K562 (cell line): ENCODE measurements at regions not wholly inside any gene's neighbourhood (a gene's known extent, or its start where the extent isn't known, plus 50 kb on each side); places are given as distances from the start of the nearest gene placed in this dataset.

Source experiments
- ATAC-seq: fragments of 200-7000 bp; cut with Tn5 transposase; 3 replicates; pipeline ENCODE4 v1.9.1; 2020; ENCODE audit warnings: moderate library complexity
- BruUV-seq: library from RNA; stranded (reverse); fragments of 400-500 nt; replicated peaks from 2 replicates; lab custom pipeline; 2021; lab: Mats Ljungman, UMichigan
- CTCF ChIA-PET: fragments of 300-600 bp; formaldehyde crosslinking; extraction: SDS; loops from one replicate; lab custom pipeline; 2021; ENCODE audit warnings: low intra/inter-chr PET ratio; lab: Yijun Ruan, JAX
- POLR2A ChIA-PET: fragments of 300-600, 350-650 bp; sonication (Branson Sonifier 250); formaldehyde crosslinking; extraction: SDS; loops from one replicate; lab custom pipeline; 2021; ENCODE audit warnings: antibody characterized with exemption, inconsistent platforms; lab: Yijun Ruan, JAX
- DNase-seq, 4 experiments: peaks; one replicate each; pipeline versions ENCODE4 v3.0.0 to v3.0.0-alpha.2; 2011 to 2018; ENCODE audit warnings: low spot score in 3 of 4, mixed read lengths in 3 of 4; ENCODE audit errors: extremely low read depth in 1 of 4
- FAIRE-seq: peaks from 2 replicates; lab custom pipeline; 2011; peaks lifted over from hg19 to GRCh38; lab: Jason Lieb, UNC
- H2AFZ ChIP-seq: 2 replicates; pipeline ENCODE4 v1.6.0; 2011; ENCODE audit warnings: low read depth, low read length, control low read depth, inconsistent platforms
- H3K27ac ChIP-seq: fragments of 200-600 bp; 3 replicates; pipeline ENCODE4 v1.8.0; 2011; ENCODE audit warnings: low read depth, mild to moderate bottlenecking, control low read depth, inconsistent platforms, low read length, moderate library complexity, mixed read lengths; ENCODE audit errors: extremely low read depth
- H3K27me3 ChIP-seq, 2 experiments: fragments of 300-600 bp in 1 of 2; 2 replicates in 1 of 2; 3 replicates in 1 of 2; pipeline versions ENCODE4 v1.6.0 to v1.8.0; 2011; ENCODE audit warnings: inconsistent platforms in 2 of 2, low read length in 2 of 2, mild to moderate bottlenecking in 1 of 2, mixed read lengths in 1 of 2, moderate library complexity in 1 of 2; ENCODE audit not compliant: control insufficient read depth in 2 of 2, insufficient read depth in 2 of 2
- H3K36me3 ChIP-seq: fragments of 300-600 bp; 3 replicates; pipeline ENCODE4 v1.8.0; 2011; ENCODE audit warnings: mild to moderate bottlenecking, low read length, inconsistent platforms; ENCODE audit not compliant: control insufficient read depth, insufficient read depth
- H3K4me1 ChIP-seq, 2 experiments: fragments of 200-600 bp in 1 of 2; replicated peaks in 1 of 2; 2 replicates in 1 of 2; 3 replicates in 1 of 2; pipeline versions ENCODE4 v1.5.1 to v1.8.0; 2011; ENCODE audit warnings: inconsistent platforms in 2 of 2, low read length in 2 of 2, mild to moderate bottlenecking in 1 of 2, mixed read lengths in 1 of 2, moderate library complexity in 1 of 2; ENCODE audit not compliant: control insufficient read depth in 2 of 2, insufficient read depth in 2 of 2
- H3K4me2 ChIP-seq: 2 replicates; pipeline ENCODE4 v1.6.1; 2011; ENCODE audit warnings: low read length, control low read depth, inconsistent platforms, mixed read lengths; ENCODE audit not compliant: insufficient read depth
- H3K4me3 ChIP-seq: fragments of 200-600 bp; sonication (generic), shearing (Covaris generic); 2 replicates; pipeline ENCODE4 v1.5.1; 2016; ENCODE audit warnings: control low read depth, inconsistent platforms
- H3K79me2 ChIP-seq: fragments of 200-600 bp; 3 replicates; pipeline ENCODE4 v1.8.0; 2011; ENCODE audit warnings: low read length, inconsistent platforms; ENCODE audit not compliant: control insufficient read depth, insufficient read depth
- H3K9ac ChIP-seq, 2 experiments: 2 replicates each; pipeline versions ENCODE4 v1.6.0 to v1.6.1; 2011; ENCODE audit warnings: low read depth in 2 of 2, low read length in 2 of 2, control low read depth in 1 of 2, inconsistent platforms in 1 of 2, mild to moderate bottlenecking in 1 of 2, mixed read lengths in 1 of 2; ENCODE audit not compliant: insufficient read depth in 1 of 2
- H3K9me1 ChIP-seq: one replicate; pipeline ENCODE4 v1.6.0; 2011; ENCODE audit warnings: inconsistent platforms, mild to moderate bottlenecking, low read length, moderate library complexity; ENCODE audit not compliant: control insufficient read depth, insufficient read depth
- H3K9me3 ChIP-seq: replicated peaks from 2 replicates; pipeline ENCODE4 v1.5.1; 2011; ENCODE audit warnings: low read depth, low read length, inconsistent platforms; ENCODE audit not compliant: control insufficient read depth, insufficient read depth
- H4K20me1 ChIP-seq: replicated peaks from 2 replicates; pipeline ENCODE4 v1.6.1; 2011; ENCODE audit warnings: low read length, inconsistent platforms, mixed read lengths; ENCODE audit not compliant: control insufficient read depth, insufficient read depth
- CBFA2T2 ChIP-seq: fragments of 450-650 bp; conservative IDR thresholded peaks from 2 replicates; pipeline ENCODE4 v1.6.1; 2017; ENCODE audit warnings: mild to moderate bottlenecking
- CBFA2T3 ChIP-seq: fragments of 450-650 bp; IDR thresholded peaks from 2 replicates; pipeline ENCODE4 v1.6.1; 2017
- CHD4 ChIP-seq: fragments of 200-600 bp; sonication (generic); IDR thresholded peaks from 3 replicates; pipeline ENCODE4 v1.6.1; 2012; ENCODE audit warnings: low read depth, mild to moderate bottlenecking, mixed read lengths, low read length, inconsistent platforms; ENCODE audit not compliant: insufficient read depth, insufficient replicate concordance, poor library complexity, severe bottlenecking
- E2F3 ChIP-seq: fragments of 250-450 bp; sonication (Bioruptor Pico); IDR thresholded peaks from 2 replicates; pipeline ENCODE4 v1.4.0; 2020; ENCODE audit warnings: mild to moderate bottlenecking
- ETV6 ChIP-seq, 3 experiments: fragments of 150-350 bp in 1 of 3; sonication (generic) in 1 of 3; formaldehyde crosslinking in 1 of 3; IDR thresholded peaks; 2 replicates each; pipeline versions ENCODE4 v1.6.1 to v1.8.0; 2014 to 2022; ENCODE audit warnings: borderline replicate concordance in 2 of 3, low read depth in 2 of 3, antibody characterized with exemption in 1 of 3, low read length in 1 of 3, mild to moderate bottlenecking in 1 of 3, missing genetic modification reagents in 1 of 3
- FUS ChIP-seq: fragments of 200-400 bp; formaldehyde crosslinking; optimal IDR thresholded peaks from 2 replicates; pipeline ENCODE3; 2017; ENCODE audit warnings: low read depth, low read length
- NFE2L1 ChIP-seq: fragments of 450-650 bp; IDR thresholded peaks from 2 replicates; pipeline ENCODE4 v1.6.1; 2016; ENCODE audit warnings: missing genetic modification characterization, low read depth, mild to moderate bottlenecking, missing compliant biosample characterization, moderate library complexity, borderline replicate concordance
- POLR2AphosphoS5 ChIP-seq: IDR thresholded peaks from 2 replicates; pipeline ENCODE4 v1.6.1; 2011; ENCODE audit warnings: mild to moderate bottlenecking, low read depth, low read length, moderate library complexity; ENCODE audit not compliant: control insufficient read depth, insufficient read depth
- PTBP1 ChIP-seq: fragments of 200-400 bp; formaldehyde crosslinking; IDR thresholded peaks from 2 replicates; pipeline ENCODE4 v1.6.1; 2017; ENCODE audit warnings: low read depth, low read length
- PURB ChIP-seq: sonication (generic); formaldehyde crosslinking; IDR thresholded peaks from 2 replicates; pipeline ENCODE4 v1.9.0; 2021; ENCODE audit warnings: low read depth, mild to moderate bottlenecking, missing genetic modification reagents
- SMAD1 ChIP-seq: fragments of 150-350 bp; IDR thresholded peaks from 2 replicates; pipeline ENCODE4 v1.6.1; 2014; ENCODE audit warnings: low read length, low read depth; ENCODE audit not compliant: partially characterized antibody
- SMAD3 ChIP-seq: fragments of 450-650 bp; formaldehyde crosslinking; conservative IDR thresholded peaks from 2 replicates; pipeline ENCODE4 v1.4.0; 2020; ENCODE audit warnings: mild to moderate bottlenecking
- SMARCA4 ChIP-seq: fragments of 450-650 bp; IDR thresholded peaks from 2 replicates; pipeline ENCODE4 v1.6.1; 2016
- TAF15 ChIP-seq: fragments of 200-400 bp; formaldehyde crosslinking; IDR thresholded peaks from 2 replicates; pipeline ENCODE4 v1.6.1; 2017; ENCODE audit warnings: mild to moderate bottlenecking, low read depth, low read length, moderate library complexity
- TAL1 ChIP-seq: fragments of 450-650 bp; IDR thresholded peaks from 2 replicates; pipeline ENCODE4 v1.6.1; 2016; ENCODE audit warnings: mild to moderate bottlenecking
- TCF3 ChIP-seq: sonication (generic); formaldehyde crosslinking; IDR thresholded peaks from 2 replicates; pipeline ENCODE4 v1.4.0; 2020; ENCODE audit warnings: mild to moderate bottlenecking, missing genetic modification reagents
- TEAD4 ChIP-seq, 2 experiments: sonication (generic) in 1 of 2; formaldehyde crosslinking in 1 of 2; IDR thresholded peaks; 2 replicates each; pipeline versions ENCODE4 v1.6.1 to v1.8.0; 2012 to 2022; ENCODE audit warnings: borderline replicate concordance in 1 of 2, inconsistent platforms in 1 of 2, low read length in 1 of 2, mild to moderate bottlenecking in 1 of 2, missing genetic modification reagents in 1 of 2
- ZNF644 ChIP-seq: fragments of 200-800 bp; sonication (Bioruptor generic); IDR thresholded peaks from 2 replicates; pipeline ENCODE4 v1.6.1; 2016; ENCODE audit warnings: low read depth, missing genetic modification characterization, missing compliant biosample characterization
- ZNF696 ChIP-seq: fragments of 250-450 bp; sonication (Bioruptor Pico); conservative IDR thresholded peaks from 2 replicates; pipeline ENCODE4 v1.4.0; 2020; ENCODE audit warnings: mild to moderate bottlenecking, moderate library complexity
- WGBS: fragments of 100-300 bp; shearing (Covaris generic); methylation state at CpG from one replicate; pipeline ENCODE4 v1.1.6; 2016; ENCODE audit warnings: low coverage, mixed read lengths; ENCODE audit not compliant: insufficient coverage; ENCODE audit errors: missing lambda C conversion rate; 5-methylcytosine and 5-hydroxymethylcytosine counted together
- in situ Hi-C: fragments of 300-500 bp; cut with MboI; formaldehyde crosslinking; loops from 4 replicates; pipeline ENCODE4 v1.15.0; 2018; ENCODE audit warnings: inconsistent platforms, mixed read lengths
- intact Hi-C: fragments of 100-400 bp; cut with micrococcal nuclease; formaldehyde crosslinking; loops from 2 replicates; pipeline ENCODE4 v1.14.2; 2022
- TF ChIP-seq, protein P1 (sequence below): IDR thresholded peaks from 2 replicates; pipeline ENCODE4 v1.6.1; 2016; ENCODE audit warnings: missing genetic modification characterization, missing compliant biosample characterization
- TF ChIP-seq, protein P2 (sequence below): IDR thresholded peaks from 2 replicates; pipeline ENCODE4 v1.6.1; 2014; ENCODE audit warnings: antibody characterized with exemption

DNA sequence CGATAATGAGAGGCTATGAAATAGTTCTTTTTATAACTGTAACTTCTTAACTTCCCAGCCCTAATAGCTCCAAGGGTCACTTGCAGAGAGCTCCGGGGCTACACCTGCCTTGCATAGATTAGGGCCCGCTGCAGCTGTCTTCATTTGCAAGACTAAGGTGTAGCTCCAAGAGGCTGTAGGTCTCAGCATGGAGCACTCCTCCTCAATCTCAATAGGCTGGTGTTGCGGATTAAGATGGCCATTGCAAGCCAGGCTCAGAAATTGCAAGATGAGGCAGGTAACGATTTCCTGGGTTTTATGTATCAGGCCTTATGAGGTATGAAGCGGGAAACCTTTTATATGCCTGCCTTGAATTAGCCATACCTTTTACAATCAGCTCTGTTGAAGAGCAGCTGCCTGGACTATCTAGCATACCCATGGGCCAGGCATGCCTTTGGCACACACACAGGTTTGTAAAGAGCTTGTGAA lies 185.7 kb downstream of the TM9SF2 start:
- ATAC-seq (peak; percentile 76), FAIRE-seq (peak; percentile 32), DNase-seq (peak in 2 of 4 experiments; percentile 21 to 45)
- CTCF ChIA-PET, result no interaction called here
- Histone ChIP-seq H3K4me1 (peaks cover 0 to 8% of the 10 kb centered on the region in 2 experiments; a peak in 3 of 5 replicates), H3K9ac (no peak overlapping the region), H2AFZ (no peak overlapping the region), H3K9me3 (no peaks in the 10 kb centered on the region), H3K27ac (no peak overlapping the region), H3K27me3 (peaks cover 0 to 6% of the 10 kb centered on the region in 2 experiments; a peak in 2 of 5 replicates), H3K36me3 (no peaks in the 10 kb centered on the region), H3K9me1 (no peaks in the 10 kb centered on the region), H3K4me3 (no peak overlapping the region), H3K4me2 (no peak overlapping the region; the same call in 1 of the 2 replicates), H3K79me2 (no peaks in the 10 kb centered on the region), H4K20me1 (no peaks in the 10 kb centered on the region; the same call in none of the 2 replicates)
- POLR2A ChIA-PET, result interaction anchor here (1.0 to 1.2 kb wide), 2 partner anchors 18 to 210 kb away, joined by 3 to 4 read pairs; no protein-coding TSS in a partner anchor
- in situ Hi-C loops (no loop called here), intact Hi-C loops (no loop called here)
- 31% methylated on average over 4 of the region's 6 CpGs for WGBS
- BruUV-seq, result no TSS peak
- TF ChIP-seq ETV6 (IDR thresholded peaks at IDR 0.05; ENCODE audit: borderline replicate concordance in 1 of 2, low read depth in 2 of 2, low read length in 1 of 2) (no peak), ETV6 (CRISPR knock-in tag; IDR thresholded peaks at IDR 0.05; ENCODE audit: borderline replicate concordance) (no peak), CBFA2T3 (peak; percentile 65), NFE2L1 (no peak), SMARCA4 (no peak), FUS (no peak), ZNF644 (no peak), PTBP1 (no peak), POLR2AphosphoS5 (peak; percentile 24; the same call in 1 of the 2 replicates), CBFA2T2 (peak; percentile 34), E2F3 (CRISPR knock-in tag) (no peak), TAL1 (peak; percentile 30; the same call in 1 of the 2 replicates), ZNF696 (CRISPR knock-in tag) (no peak), TCF3 (peak; percentile 22; the same call in 1 of the 2 replicates), CHD4 (no peak), PURB (CRISPR knock-in tag) (no peak), TAF15 (no peak), SMAD1 (no peak), TEAD4 (IDR thresholded peaks at IDR 0.05; ENCODE audit: low read length) (0 out of 2 replicates have a peak, but pooled peaks have one; percentile 25), TEAD4 (CRISPR knock-in tag; IDR thresholded peaks at IDR 0.05; ENCODE audit: borderline replicate concordance) (no peak), SMAD3 (no peak)
- TF ChIP-seq, protein P1, sequence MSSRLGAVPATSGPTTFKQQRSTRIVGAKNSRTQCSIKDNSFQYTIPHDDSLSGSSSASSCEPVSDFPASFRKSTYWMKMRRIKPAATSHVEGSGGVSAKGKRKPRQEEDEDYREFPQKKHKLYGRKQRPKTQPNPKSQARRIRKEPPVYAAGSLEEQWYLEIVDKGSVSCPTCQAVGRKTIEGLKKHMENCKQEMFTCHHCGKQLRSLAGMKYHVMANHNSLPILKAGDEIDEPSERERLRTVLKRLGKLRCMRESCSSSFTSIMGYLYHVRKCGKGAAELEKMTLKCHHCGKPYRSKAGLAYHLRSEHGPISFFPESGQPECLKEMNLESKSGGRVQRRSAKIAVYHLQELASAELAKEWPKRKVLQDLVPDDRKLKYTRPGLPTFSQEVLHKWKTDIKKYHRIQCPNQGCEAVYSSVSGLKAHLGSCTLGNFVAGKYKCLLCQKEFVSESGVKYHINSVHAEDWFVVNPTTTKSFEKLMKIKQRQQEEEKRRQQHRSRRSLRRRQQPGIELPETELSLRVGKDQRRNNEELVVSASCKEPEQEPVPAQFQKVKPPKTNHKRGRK (tag), result no peak
- TF ChIP-seq, protein P2, sequence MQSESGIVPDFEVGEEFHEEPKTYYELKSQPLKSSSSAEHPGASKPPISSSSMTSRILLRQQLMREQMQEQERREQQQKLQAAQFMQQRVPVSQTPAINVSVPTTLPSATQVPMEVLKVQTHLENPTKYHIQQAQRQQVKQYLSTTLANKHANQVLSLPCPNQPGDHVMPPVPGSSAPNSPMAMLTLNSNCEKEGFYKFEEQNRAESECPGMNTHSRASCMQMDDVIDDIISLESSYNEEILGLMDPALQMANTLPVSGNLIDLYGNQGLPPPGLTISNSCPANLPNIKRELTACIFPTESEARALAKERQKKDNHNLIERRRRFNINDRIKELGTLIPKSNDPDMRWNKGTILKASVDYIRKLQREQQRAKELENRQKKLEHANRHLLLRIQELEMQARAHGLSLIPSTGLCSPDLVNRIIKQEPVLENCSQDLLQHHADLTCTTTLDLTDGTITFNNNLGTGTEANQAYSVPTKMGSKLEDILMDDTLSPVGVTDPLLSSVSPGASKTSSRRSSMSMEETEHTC, result no peak
